Hepatocyte (in vitro differentiated cells): ENCODE measurements at regions not wholly inside any gene's neighbourhood (a gene's known extent, or its start where the extent isn't known, plus 50 kb on each side); places are given as distances from the start of the nearest gene placed in this dataset.

Source experiments
- EZH2 ChIP-seq: fragments of 200-600 bp; sonication (generic); IDR thresholded peaks from 2 replicates; pipeline ENCODE4 v1.6.1; 2016; ENCODE audit warnings: antibody characterized with exemption, mild to moderate bottlenecking, borderline replicate concordance
- EZH2phosphoT487 ChIP-seq: fragments of 200-600 bp; sonication (generic); IDR thresholded peaks from one replicate; pipeline ENCODE4 v1.6.1; 2018; ENCODE audit warnings: antibody characterized with exemption, mild to moderate bottlenecking, low read depth, moderate library complexity; ENCODE audit not compliant: unreplicated experiment, severe bottlenecking
- TF ChIP-seq, protein P1 (sequence below): fragments of 200-600 bp; sonication (generic); IDR thresholded peaks from 2 replicates; pipeline ENCODE4 v1.5.1; 2016; ENCODE audit warnings: antibody characterized with exemption, mild to moderate bottlenecking; ENCODE audit not compliant: poor library complexity

GRCh38 chr6:11931296-11932035 is 80.6 kb upstream of the HIVEP1 start:
- no peak for TF ChIP-seq EZH2phosphoT487
- TF ChIP-seq, protein P1, sequence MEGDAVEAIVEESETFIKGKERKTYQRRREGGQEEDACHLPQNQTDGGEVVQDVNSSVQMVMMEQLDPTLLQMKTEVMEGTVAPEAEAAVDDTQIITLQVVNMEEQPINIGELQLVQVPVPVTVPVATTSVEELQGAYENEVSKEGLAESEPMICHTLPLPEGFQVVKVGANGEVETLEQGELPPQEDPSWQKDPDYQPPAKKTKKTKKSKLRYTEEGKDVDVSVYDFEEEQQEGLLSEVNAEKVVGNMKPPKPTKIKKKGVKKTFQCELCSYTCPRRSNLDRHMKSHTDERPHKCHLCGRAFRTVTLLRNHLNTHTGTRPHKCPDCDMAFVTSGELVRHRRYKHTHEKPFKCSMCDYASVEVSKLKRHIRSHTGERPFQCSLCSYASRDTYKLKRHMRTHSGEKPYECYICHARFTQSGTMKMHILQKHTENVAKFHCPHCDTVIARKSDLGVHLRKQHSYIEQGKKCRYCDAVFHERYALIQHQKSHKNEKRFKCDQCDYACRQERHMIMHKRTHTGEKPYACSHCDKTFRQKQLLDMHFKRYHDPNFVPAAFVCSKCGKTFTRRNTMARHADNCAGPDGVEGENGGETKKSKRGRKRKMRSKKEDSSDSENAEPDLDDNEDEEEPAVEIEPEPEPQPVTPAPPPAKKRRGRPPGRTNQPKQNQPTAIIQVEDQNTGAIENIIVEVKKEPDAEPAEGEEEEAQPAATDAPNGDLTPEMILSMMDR, result no peak
- no peak for TF ChIP-seq EZH2
